Activated CD4-positive, alpha-beta T cell treated with anti-CD3 and anti-CD28 coated beads for 36 hours (primary cell): ENCODE measurements at regions not wholly inside any gene's neighbourhood (a gene's known extent, or its start where the extent isn't known, plus 50 kb on each side); places are given as distances from the start of the nearest gene placed in this dataset.

Experiments
- ATAC-seq: fragments of 200-7000 bp; cut with Tn5 transposase; one replicate; pipeline ENCODE4 v1.10.0; 2021; ENCODE audit warnings: mild to moderate bottlenecking, moderate library complexity
- CTCF ChIA-PET: fragments of 350-600 bp; sonication (Branson Sonifier 250); formaldehyde crosslinking; loops from one replicate; lab custom pipeline; 2021; ENCODE audit warnings: antibody characterized with exemption; lab: Charles Lee
- POLR2A ChIA-PET: fragments of 350-600 bp; sonication (Branson Sonifier 250); formaldehyde crosslinking; loops from one replicate; lab custom pipeline; 2021; ENCODE audit warnings: antibody characterized with exemption, inconsistent platforms; lab: Charles Lee
- DNase-seq: peaks from one replicate; pipeline ENCODE4 v3.0.0-alpha.2; 2020
- H3K27ac Mint-ChIP-seq: one replicate; pipeline ENCODE4 v1.8.0; 2021; ENCODE audit warnings: mixed read lengths
- H3K27me3 Mint-ChIP-seq: one replicate; pipeline ENCODE4 v1.8.0; 2021; ENCODE audit warnings: mixed read lengths
- H3K36me3 Mint-ChIP-seq: one replicate; pipeline ENCODE4 v1.8.0; 2021; ENCODE audit warnings: low read depth, mixed read lengths
- H3K4me1 Mint-ChIP-seq: one replicate; pipeline ENCODE4 v1.8.0; 2021; ENCODE audit warnings: mixed read lengths
- H3K4me3 Mint-ChIP-seq: one replicate; pipeline ENCODE4 v1.8.0; 2021; ENCODE audit warnings: mild to moderate bottlenecking, moderate library complexity, mixed read lengths
- H3K9me3 Mint-ChIP-seq: one replicate; pipeline ENCODE4 v1.8.0; 2021; ENCODE audit warnings: low read depth, mixed read lengths
- intact Hi-C, 2 experiments: fragments of 100-400 bp; cut with DNase I in 1 of 2; cut with micrococcal nuclease in 1 of 2; formaldehyde crosslinking; loops; one replicate each; pipeline versions ENCODE4 v1.14.2 to v1.15.1; 2022 to 2024; cut with DNase I, micrococcal nuclease

DNA sequence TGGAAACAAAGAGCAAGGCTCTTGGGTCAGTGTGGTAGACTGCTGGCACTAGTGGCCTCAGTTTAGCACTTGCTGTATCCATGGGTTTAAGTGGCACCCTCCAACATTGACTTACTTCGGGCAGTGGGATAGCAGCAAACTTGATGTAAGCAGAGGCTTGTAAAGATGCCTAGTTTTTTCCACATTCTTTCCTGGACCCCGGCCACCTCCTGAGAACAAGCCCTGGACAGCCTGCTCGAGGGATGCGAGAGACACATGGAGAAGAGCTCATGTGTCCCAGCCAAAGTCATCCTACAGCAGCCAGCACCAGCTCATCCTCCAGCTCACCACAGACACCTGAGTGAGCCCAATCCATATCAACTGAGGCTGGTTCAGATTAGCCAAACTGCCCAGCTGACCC is 142.7 kb upstream of the PCBD1 start:
- ChIA-PET CTCF (interaction anchor here (0.7 kb wide), 1 partner anchor 64 kb away, joined by 3 read pairs; no protein-coding TSS in a partner anchor), POLR2A (no interaction called here)
- DNase-seq (no peak), ATAC-seq (no peak)
- Mint-ChIP-seq H3K9me3 (no peaks in the 10 kb centered on the region), H3K36me3 (no peaks in the 10 kb centered on the region), H3K27me3 (peaks cover 7% of the 10 kb centered on the region), H3K27ac (no peak overlapping the region), H3K4me1 (no peaks in the 10 kb centered on the region), H3K4me3 (no peak overlapping the region)
- intact Hi-C loops, result no loop called here

DNA sequence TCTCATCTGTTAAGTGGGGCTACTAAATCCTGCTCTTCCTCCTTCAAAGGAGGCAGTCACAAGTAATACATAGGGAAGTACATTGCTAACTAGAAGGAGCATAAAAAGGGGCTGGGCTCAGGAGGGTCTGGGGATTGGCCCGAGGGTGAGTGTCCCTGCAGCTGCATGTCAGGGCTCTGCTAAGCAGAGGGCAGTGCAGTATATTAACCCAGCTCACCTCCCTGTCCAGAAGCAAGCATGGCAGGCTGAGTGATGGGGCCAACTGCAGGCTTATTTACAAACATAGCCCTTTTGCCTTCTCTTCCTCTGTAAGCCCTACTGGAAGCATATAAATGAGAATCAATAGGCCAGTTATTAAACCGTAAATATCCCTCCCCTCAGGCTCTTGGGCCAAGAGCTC is 143.2 kb upstream of the PCBD1 start:
- ATAC-seq, result no peak
- no peak for DNase-seq
- intact Hi-C loops, result no loop called here
- ChIA-PET CTCF (no interaction called here), POLR2A (no interaction called here)
- Mint-ChIP-seq H3K27ac (no peak overlapping the region), H3K9me3 (no peaks in the 10 kb centered on the region), H3K27me3 (peaks cover 4% of the 10 kb centered on the region), H3K4me1 (no peaks in the 10 kb centered on the region), H3K4me3 (no peak overlapping the region), H3K36me3 (no peaks in the 10 kb centered on the region)

DNA sequence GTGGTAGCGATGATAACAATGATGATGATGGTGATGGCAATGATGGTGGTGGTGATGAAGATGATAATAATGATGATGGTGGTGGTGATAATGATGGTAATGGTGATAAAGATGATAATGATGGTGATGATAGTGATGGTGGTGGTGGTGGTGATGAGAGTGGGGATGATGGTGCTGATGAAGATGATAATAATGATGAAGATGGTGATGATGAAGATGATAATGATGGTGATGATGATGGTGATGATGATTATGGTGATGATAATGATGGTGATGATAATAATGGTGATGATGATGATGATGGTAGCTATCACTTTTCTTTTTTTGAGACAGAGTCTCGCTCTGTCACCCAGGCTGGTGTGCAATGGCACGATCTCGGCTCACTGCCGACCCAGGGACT is 144.5 kb upstream of the PCBD1 start:
- DNase-seq (no peak), ATAC-seq (no peak)
- POLR2A ChIA-PET, result no interaction called here
- CTCF ChIA-PET, result no interaction called here
- intact Hi-C loops, result no loop called here
- H3K4me3 Mint-ChIP-seq, result no peak overlapping the region
- no peaks in the 10 kb centered on the region for H3K9me3 Mint-ChIP-seq
- peaks cover 4% of the 10 kb centered on the region for H3K27me3 Mint-ChIP-seq
- no peaks in the 10 kb centered on the region for H3K36me3 Mint-ChIP-seq
- no peak overlapping the region for H3K27ac Mint-ChIP-seq
- no peaks in the 10 kb centered on the region for H3K4me1 Mint-ChIP-seq

DNA sequence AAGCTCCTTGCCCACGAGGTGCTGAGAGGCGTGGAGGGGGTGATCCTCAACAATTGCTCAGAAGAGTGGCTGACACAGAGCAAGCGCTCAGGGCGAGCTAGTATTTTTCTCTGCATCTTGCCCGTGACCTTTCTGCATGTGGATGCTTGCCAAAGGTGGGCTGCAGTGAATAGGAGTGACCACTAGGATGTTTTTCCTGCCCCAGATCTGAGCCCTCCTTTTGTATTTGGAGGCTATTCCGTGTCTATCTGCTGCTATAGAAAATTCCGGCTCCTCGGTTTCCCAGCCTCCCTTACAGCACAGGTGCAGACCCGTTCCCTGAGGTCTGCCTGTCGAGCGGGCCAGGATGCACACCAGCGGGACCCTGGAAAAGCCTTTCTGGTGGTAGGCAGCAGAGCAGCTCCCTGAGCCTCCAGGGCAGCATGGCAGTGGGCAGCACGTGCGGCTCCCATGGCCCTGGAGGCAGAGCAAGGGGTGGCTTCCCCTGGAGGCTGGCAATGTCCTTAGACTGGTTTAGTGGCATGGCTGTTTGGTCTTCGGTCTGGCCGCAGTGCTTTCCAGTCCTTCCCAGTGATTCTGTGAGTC is 145.1 kb upstream of the PCBD1 start:
- ChIA-PET POLR2A (no interaction called here), CTCF (no interaction called here)
- H3K4me1 Mint-ChIP-seq, result no peaks in the 10 kb centered on the region
- H3K4me3 Mint-ChIP-seq, result no peak overlapping the region
- H3K27me3 Mint-ChIP-seq, result peaks cover 4% of the 10 kb centered on the region
- no peaks in the 10 kb centered on the region for H3K9me3 Mint-ChIP-seq
- DNase-seq (no peak), ATAC-seq (no peak)
- no peak overlapping the region for H3K27ac Mint-ChIP-seq
- intact Hi-C loops, result no loop called here
- no peaks in the 10 kb centered on the region for H3K36me3 Mint-ChIP-seq

DNA sequence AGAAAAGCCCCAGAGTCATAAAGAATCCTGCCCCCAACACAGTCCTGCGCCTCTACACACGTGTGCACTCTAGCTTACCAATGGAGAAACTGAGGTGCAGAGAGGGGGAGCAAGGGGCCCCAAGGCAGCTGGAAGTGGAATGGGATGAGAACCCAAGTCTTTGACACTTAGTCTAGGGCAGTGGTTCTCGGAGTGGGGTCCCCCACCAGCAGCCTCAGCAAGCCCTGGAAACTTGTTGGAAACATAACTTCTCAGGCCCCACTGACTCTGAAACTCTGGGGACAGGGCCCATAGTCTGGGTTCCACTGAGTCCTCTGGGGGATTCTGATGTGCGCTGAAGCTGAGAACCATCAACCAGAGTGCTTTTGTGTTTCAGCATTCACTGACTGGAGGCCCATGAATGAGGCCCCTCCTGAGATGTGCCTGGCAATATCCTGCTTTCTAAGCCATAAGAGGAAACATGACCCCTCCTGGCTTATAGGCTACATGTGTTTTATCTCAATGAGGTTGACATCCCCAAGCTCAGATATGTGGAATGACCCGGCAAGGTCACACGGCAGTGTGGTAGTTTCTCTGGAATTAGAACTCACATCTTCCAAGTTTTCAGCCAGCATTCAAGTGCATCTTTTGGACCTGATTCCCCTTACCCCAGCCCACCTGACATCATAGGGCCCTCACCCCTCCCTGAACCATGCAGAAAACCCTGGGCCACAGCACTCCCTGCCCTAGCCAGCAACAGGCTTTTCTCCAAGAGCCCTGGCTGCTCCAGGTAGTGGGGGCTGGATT is 147.3 kb upstream of the PCBD1 start:
- ChIA-PET CTCF (no interaction called here), POLR2A (no interaction called here)
- Mint-ChIP-seq H3K36me3 (no peaks in the 10 kb centered on the region), H3K4me1 (no peaks in the 10 kb centered on the region), H3K4me3 (no peak overlapping the region), H3K9me3 (no peaks in the 10 kb centered on the region), H3K27me3 (peaks cover 4% of the 10 kb centered on the region), H3K27ac (no peak overlapping the region)
- intact Hi-C loops, result no loop called here
- DNase-seq (no peak), ATAC-seq (no peak)

DNA sequence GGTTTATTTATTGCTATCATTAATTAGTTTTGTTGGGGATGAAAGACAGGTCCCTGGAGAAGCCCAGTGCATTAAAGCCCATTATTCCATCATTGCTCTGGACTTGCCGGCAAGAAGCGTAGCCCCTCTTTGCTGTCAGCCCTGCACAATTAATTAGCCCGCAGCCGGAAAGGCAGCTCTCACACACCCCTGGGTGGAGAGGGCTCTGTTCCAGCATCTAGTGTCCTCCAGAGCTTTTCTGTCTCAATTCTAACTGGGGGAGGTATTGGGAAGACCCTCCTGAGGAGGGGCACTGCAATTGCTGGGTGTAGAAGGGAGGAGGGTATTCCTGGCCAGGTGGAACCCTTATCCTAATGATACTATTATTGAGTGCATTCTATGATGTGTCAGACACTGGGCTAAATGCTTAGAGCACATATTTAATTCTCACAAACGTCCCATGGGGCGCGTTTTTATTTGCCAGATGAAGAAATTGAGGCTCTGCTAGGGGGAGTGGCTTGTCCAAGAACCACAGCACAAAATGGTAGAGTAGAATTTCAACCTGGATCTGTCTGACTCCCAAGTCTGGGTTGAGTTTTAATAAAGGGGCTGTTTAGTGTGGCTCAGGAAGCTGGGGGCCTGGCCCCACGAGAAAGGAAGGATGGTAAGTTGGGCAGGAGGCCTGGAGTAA is 148.1 kb upstream of the PCBD1 start:
- Mint-ChIP-seq H3K9me3 (no peaks in the 10 kb centered on the region), H3K36me3 (no peaks in the 10 kb centered on the region), H3K27ac (no peak overlapping the region), H3K27me3 (peaks cover 4% of the 10 kb centered on the region), H3K4me3 (no peak overlapping the region), H3K4me1 (no peaks in the 10 kb centered on the region)
- CTCF ChIA-PET, result no interaction called here
- POLR2A ChIA-PET, result no interaction called here
- intact Hi-C loops, result no loop called here
- DNase-seq, result no peak
- ATAC-seq, result no peak

DNA sequence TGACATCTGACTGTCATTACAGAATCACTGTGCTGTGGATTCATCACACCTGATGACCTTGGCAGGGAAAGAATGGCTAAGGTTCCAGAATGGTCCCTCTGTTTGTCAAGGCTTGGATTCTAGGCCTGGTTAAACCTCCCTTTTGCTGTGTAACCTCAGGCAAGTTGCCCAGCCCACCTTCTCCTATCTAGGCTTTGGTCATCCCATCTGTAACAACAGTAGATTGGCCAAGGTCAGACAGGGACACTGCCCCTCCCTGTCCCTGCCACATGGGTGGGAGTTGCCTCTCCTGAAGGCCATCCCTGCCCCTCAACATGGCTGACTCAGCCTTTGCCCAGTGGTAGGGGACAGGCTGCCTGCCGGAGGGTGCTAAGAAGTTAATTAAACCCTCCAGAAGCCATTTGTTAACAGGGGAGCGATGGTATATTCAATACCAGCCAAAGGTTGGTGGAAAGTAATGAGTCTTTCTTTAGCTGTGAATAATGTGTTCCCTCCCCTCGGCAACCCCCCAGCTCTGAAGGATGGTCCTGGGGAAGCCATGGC is 149.8 kb upstream of the PCBD1 start:
- CTCF ChIA-PET, result no interaction called here
- DNase-seq, result no peak
- POLR2A ChIA-PET, result no interaction called here
- intact Hi-C loops, result no loop called here
- Mint-ChIP-seq H3K27me3 (no peaks in the 10 kb centered on the region), H3K4me1 (no peaks in the 10 kb centered on the region), H3K4me3 (no peak overlapping the region), H3K36me3 (no peaks in the 10 kb centered on the region), H3K9me3 (no peaks in the 10 kb centered on the region), H3K27ac (no peak overlapping the region)
- no peak for ATAC-seq

DNA sequence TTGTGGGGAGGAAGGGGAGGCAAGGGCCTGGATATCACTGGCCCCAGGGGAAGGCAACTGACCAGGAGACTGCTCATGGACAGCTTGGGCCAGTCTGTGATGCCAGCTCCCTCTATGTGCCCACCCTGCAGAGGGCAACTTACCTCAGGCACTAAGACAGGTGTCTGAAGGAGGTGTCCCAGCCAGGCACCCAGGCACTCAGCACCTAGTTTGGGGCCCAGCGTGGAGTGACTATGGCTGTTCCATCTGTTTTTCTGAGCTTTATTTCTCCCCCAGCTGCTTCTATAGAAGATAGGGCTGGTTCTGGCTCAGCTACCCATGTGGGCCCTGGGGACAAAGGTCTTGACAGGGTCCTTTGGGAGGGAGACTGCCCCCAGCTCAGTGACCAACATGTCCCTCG is 150.6 kb upstream of the PCBD1 start:
- Mint-ChIP-seq H3K4me3 (no peak overlapping the region), H3K4me1 (no peaks in the 10 kb centered on the region), H3K9me3 (no peaks in the 10 kb centered on the region), H3K27me3 (no peaks in the 10 kb centered on the region), H3K27ac (no peak overlapping the region), H3K36me3 (no peaks in the 10 kb centered on the region)
- DNase-seq, result no peak
- POLR2A ChIA-PET, result no interaction called here
- ATAC-seq, result no peak
- intact Hi-C loops, result no loop called here
- CTCF ChIA-PET, result no interaction called here

DNA sequence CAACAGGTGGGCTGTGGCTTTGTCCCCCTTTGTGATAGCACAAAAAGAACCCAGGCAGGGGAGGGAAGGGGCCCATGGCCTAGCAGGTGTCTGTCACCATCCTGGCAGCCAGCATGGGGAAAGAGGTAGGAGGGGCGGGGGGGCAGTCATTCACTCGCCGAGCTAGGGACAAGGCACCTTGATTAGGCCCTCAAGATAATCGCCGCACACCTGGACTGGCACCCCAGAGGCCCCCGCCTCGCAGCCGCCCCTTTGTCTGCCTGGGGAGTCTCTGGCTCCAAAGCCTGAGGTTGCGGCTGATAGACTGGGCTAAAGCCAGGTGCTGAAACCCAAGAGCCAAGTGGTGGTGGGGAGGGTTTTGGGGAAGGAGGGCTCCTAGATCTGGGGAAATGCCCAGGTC is 151.2 kb upstream of the PCBD1 start:
- Mint-ChIP-seq H3K27me3 (no peaks in the 10 kb centered on the region), H3K9me3 (no peaks in the 10 kb centered on the region), H3K27ac (no peak overlapping the region), H3K4me3 (no peak overlapping the region), H3K4me1 (no peaks in the 10 kb centered on the region), H3K36me3 (no peaks in the 10 kb centered on the region)
- ChIA-PET POLR2A (no interaction called here), CTCF (no interaction called here)
- intact Hi-C loops, result no loop called here
- no peak for DNase-seq
- no peak for ATAC-seq

DNA sequence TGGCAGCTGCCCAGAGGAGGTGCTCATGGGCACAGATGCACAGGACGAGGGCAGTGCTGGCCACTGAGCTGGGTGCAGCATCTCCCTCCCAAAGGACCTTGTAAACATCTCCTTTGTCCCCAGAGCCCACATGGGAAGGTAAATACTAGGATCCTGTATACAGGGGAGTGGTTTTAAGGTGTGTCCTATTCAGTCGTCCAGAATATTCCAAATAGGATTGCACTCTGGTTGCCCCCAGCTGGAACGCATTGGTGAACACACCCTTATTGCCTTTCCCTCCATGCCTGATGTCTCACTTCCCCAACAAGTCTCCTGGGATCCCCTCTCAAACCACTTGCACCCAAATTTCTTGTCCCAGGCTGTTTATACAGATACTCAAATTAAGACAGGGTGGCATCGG is 152.0 kb upstream of the PCBD1 start:
- Mint-ChIP-seq H3K27me3 (no peaks in the 10 kb centered on the region), H3K36me3 (no peaks in the 10 kb centered on the region), H3K4me3 (no peak overlapping the region), H3K27ac (no peak overlapping the region), H3K9me3 (no peaks in the 10 kb centered on the region), H3K4me1 (no peaks in the 10 kb centered on the region)
- DNase-seq (no peak), ATAC-seq (no peak)
- POLR2A ChIA-PET, result no interaction called here
- intact Hi-C loops, result no loop called here
- CTCF ChIA-PET, result no interaction called here

DNA sequence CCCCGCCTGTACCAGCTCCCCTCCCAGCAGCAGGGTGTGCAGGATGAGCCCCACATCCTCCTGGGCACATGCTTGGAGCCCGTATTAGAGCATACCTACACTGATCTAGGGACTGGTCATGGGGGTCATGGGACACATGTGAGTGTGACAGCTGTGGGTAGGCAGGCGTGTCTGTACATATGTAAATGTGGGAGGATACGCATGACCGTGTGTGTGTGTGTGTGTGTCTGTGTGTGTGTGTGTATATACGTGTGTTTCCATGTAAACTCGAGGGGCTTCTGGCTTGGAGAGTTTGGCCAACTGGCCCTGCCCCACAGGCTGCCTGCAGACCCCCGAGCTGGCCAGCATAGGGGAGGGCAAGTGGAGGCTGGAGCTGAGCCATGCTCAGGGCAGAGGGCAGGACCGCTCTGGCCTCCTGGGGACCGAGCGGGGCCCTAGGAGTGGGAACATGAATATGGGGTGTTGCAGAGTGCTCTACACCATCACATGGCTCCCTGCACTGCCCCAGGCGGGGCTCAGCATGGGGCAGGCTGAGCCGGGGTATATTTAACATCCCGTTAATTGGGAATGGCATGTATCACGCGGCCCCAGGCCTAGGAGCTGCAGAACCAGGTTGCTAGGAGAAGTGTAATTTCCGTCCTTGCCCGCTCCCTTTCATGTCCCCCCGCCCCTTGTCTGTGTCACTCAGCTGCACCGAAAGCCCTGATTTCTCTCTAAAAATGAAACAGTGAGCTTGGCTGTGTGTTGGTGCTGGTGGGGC is 152.7 kb upstream of the PCBD1 start:
- Mint-ChIP-seq H3K27ac (no peak overlapping the region), H3K36me3 (no peaks in the 10 kb centered on the region), H3K9me3 (no peaks in the 10 kb centered on the region), H3K4me1 (no peaks in the 10 kb centered on the region), H3K4me3 (no peak overlapping the region), H3K27me3 (no peaks in the 10 kb centered on the region)
- CTCF ChIA-PET, result no interaction called here
- ATAC-seq (no peak), DNase-seq (no peak)
- intact Hi-C loops, result no loop called here
- POLR2A ChIA-PET, result no interaction called here
